RKO (cell line): ENCODE measurements at regions not wholly inside any gene's neighbourhood (a gene's known extent, or its start where the extent isn't known, plus 50 kb on each side); places are given as distances from the start of the nearest gene placed in this dataset.

Experiments
- DNase-seq: peaks from one replicate; pipeline ENCODE4 v3.0.0-alpha.2; 2016; ENCODE audit warnings: low spot score

- DNase-seq: no peak
Measured at GRCh38 chr10:105982735-105983134, 1181.8 kb downstream of the SORCS1 start.

- DNase-seq: no peak
Measured at GRCh38 chr10:105981679-105982078, 1182.8 kb downstream of the SORCS1 start.

GRCh38 chr10:105974803-105975456, 1189.6 kb downstream of the SORCS1 start:
- DNase-seq: peak; percentile 13

- no peak for DNase-seq
Measured at GRCh38 chr10:105973902-105974301, 1190.6 kb downstream of the SORCS1 start.

GRCh38 chr10:105973360-105973759, 1191.1 kb downstream of the SORCS1 start:
- no peak for DNase-seq

GRCh38 chr10:105971460-105971859, 1193.0 kb downstream of the SORCS1 start:
- no peak for DNase-seq

- no peak for DNase-seq
Measured at GRCh38 chr10:105969884-105970377, 1194.6 kb downstream of the SORCS1 start.

- DNase-seq: no peak
Measured at GRCh38 chr10:105968666-105969065, 1195.8 kb downstream of the SORCS1 start.

- no peak for DNase-seq
Measured at GRCh38 chr10:105967256-105967655, 1197.2 kb downstream of the SORCS1 start.

- no peak for DNase-seq
Measured at GRCh38 chr10:105965141-105965540, 1199.4 kb downstream of the SORCS1 start.

GRCh38 chr10:105964009-105964408, 1200.5 kb downstream of the SORCS1 start:
- DNase-seq: no peak

GRCh38 chr10:105963334-105963884, 1201.1 kb downstream of the SORCS1 start:
- no peak for DNase-seq

- no peak for DNase-seq
Measured at GRCh38 chr10:105956550-105956949, 1208.0 kb downstream of the SORCS1 start.

- no peak for DNase-seq
Measured at GRCh38 chr10:105953861-105954260, 1210.6 kb downstream of the SORCS1 start.

GRCh38 chr10:105953056-105953455, 1211.5 kb downstream of the SORCS1 start:
- no peak for DNase-seq

- DNase-seq: no peak
Measured at GRCh38 chr10:105952153-105952552, 1212.4 kb downstream of the SORCS1 start.

GRCh38 chr10:105950410-105950809, 1214.1 kb downstream of the SORCS1 start:
- DNase-seq: peak; percentile 70

- no peak for DNase-seq
Measured at GRCh38 chr10:105949721-105950120, 1214.8 kb downstream of the SORCS1 start.

- DNase-seq: no peak
Measured at GRCh38 chr10:105925045-105925785, 1239.3 kb downstream of the SORCS1 start.

- DNase-seq: no peak
Measured at GRCh38 chr10:105921348-105921747, 1243.2 kb downstream of the SORCS1 start.

- DNase-seq: no peak
Measured at GRCh38 chr10:105914432-105914831, 1250.1 kb downstream of the SORCS1 start.

- DNase-seq: no peak
Measured at GRCh38 chr10:105908701-105909100, 1255.8 kb downstream of the SORCS1 start.

GRCh38 chr10:105885495-105885894, 1244.4 kb downstream of the SORCS3 start:
- DNase-seq: no peak
